ENCODE measurements at regions not wholly inside any gene's neighbourhood (a gene's known extent, or its start where the extent isn't known, plus 50 kb on each side); places are given as distances from the start of the nearest gene placed in this dataset.

- H3K4me3 ChIP-seq (ENCODE audit: low read depth, low read length) = no peak overlapping the region
Observed at GRCh38 chr20:10919396-10920140, 245.8 kb upstream of the JAG1 start.

- H3K4me3 ChIP-seq (ENCODE audit: low read depth, low read length) = no peak overlapping the region
Observed at GRCh38 chr20:10920396-10920795, 246.6 kb upstream of the JAG1 start.

GRCh38 chr20:10921491-10922010, 247.8 kb upstream of the JAG1 start:
- H3K4me3 ChIP-seq (ENCODE audit: low read depth, low read length) = no peak overlapping the region

- H3K4me3 ChIP-seq (ENCODE audit: low read depth, low read length) = no peak overlapping the region
Observed at GRCh38 chr20:10922506-10922905, 248.7 kb upstream of the JAG1 start.

GRCh38 chr20:10922941-10923340, 249.1 kb upstream of the JAG1 start:
- no peak overlapping the region for H3K4me3 ChIP-seq (ENCODE audit: low read depth, low read length)

GRCh38 chr20:10924644-10925201, 250.9 kb upstream of the JAG1 start:
- H3K4me3 ChIP-seq (ENCODE audit: low read depth, low read length) = no peak overlapping the region

- H3K4me3 ChIP-seq (ENCODE audit: low read depth, low read length) = no peak overlapping the region
Observed at GRCh38 chr20:10925767-10926166, 252.0 kb upstream of the JAG1 start.

GRCh38 chr20:10927011-10927583, 253.3 kb upstream of the JAG1 start:
- H3K4me3 ChIP-seq (ENCODE audit: low read depth, low read length) = no peak overlapping the region

GRCh38 chr20:10927936-10928840, 254.4 kb upstream of the JAG1 start:
- no peak overlapping the region for H3K4me3 ChIP-seq (ENCODE audit: low read depth, low read length)

- no peak overlapping the region for H3K4me3 ChIP-seq (ENCODE audit: low read depth, low read length)
Observed at GRCh38 chr20:10928841-10929421, 255.1 kb upstream of the JAG1 start.

GRCh38 chr20:10935658-10936402, 262.0 kb upstream of the JAG1 start:
- no peak overlapping the region for H3K4me3 ChIP-seq (ENCODE audit: low read depth, low read length)

- no peak overlapping the region for H3K4me3 ChIP-seq (ENCODE audit: low read depth, low read length)
Observed at GRCh38 chr20:10936786-10937185, 263.0 kb upstream of the JAG1 start.

- H3K4me3 ChIP-seq (ENCODE audit: low read depth, low read length) = no peak overlapping the region
Observed at GRCh38 chr20:10939331-10939941, 265.6 kb upstream of the JAG1 start.

GRCh38 chr20:10940941-10941340, 267.1 kb upstream of the JAG1 start:
- H3K4me3 ChIP-seq (ENCODE audit: low read depth, low read length) = no peak overlapping the region

GRCh38 chr20:10943686-10944265, 270.0 kb upstream of the JAG1 start:
- no peak overlapping the region for H3K4me3 ChIP-seq (ENCODE audit: low read depth, low read length)

- no peak overlapping the region for H3K4me3 ChIP-seq (ENCODE audit: low read depth, low read length)
Observed at GRCh38 chr20:10946124-10946880, 272.5 kb upstream of the JAG1 start.

GRCh38 chr20:10947726-10948125, 273.9 kb upstream of the JAG1 start:
- H3K4me3 ChIP-seq (ENCODE audit: low read depth, low read length) = no peak overlapping the region

GRCh38 chr20:10949930-10950783, 276.4 kb upstream of the JAG1 start:
- H3K4me3 ChIP-seq (ENCODE audit: low read depth, low read length) = no peak overlapping the region

Measured in iPS-11a (cell line).